ENCODE measurements at regions not wholly inside any gene's neighbourhood (a gene's known extent, or its start where the extent isn't known, plus 50 kb on each side); places are given as distances from the start of the nearest gene placed in this dataset.

GRCh38 chr3:148433665-148434064 is 264.0 kb upstream of the AGTR1 start:
- TF ChIP-seq TAF1 (IDR thresholded peaks at IDR 0.05; ENCODE audit: low read depth, low read length) = no peak
- no peak for TF ChIP-seq POLR2AphosphoS5 (IDR thresholded peaks at IDR 0.05; ENCODE audit: low read depth, low read length)
- no peak for TF ChIP-seq POLR2A (IDR thresholded peaks at IDR 0.05; ENCODE audit: low read depth, low read length)
- no peak for TF ChIP-seq SPI1 (IDR thresholded peaks at IDR 0.05; ENCODE audit: low read depth, low read length)
- no peak for TF ChIP-seq POU2F2 (IDR thresholded peaks at IDR 0.05; ENCODE audit: low read depth, low read length)

All from GM12891 (cell line).